ENCODE measurements at regions not wholly inside any gene's neighbourhood (a gene's known extent, or its start where the extent isn't known, plus 50 kb on each side); places are given as distances from the start of the nearest gene placed in this dataset.
A peak's percentile ranks its signal among the peaks of the same experiment; 100 is the strongest.

- no peak for DNase-seq (ENCODE audit: low read depth)
- no peak for TF ChIP-seq CTCF (IDR thresholded peaks at IDR 0.05; ENCODE audit: low read depth, low read length, missing control alignments)
- no peak overlapping the region for H3K4me3 ChIP-seq (ENCODE audit: low read depth, low read length)
- in situ Hi-C loops (cut with HindIII; ENCODE audit: low sequenced_read_pairs): no loop called here
Measured at GRCh38 chr17:36697903-36698530, 96.6 kb downstream of the MRM1 start.

- DNase-seq (ENCODE audit: low read depth): no peak
- in situ Hi-C loops (cut with HindIII; ENCODE audit: low sequenced_read_pairs): no loop called here
- TF ChIP-seq CTCF (IDR thresholded peaks at IDR 0.05; ENCODE audit: low read depth, low read length, missing control alignments): no peak
- no peak overlapping the region for H3K4me3 ChIP-seq (ENCODE audit: low read depth, low read length)
Measured at GRCh38 chr17:36701429-36702099, 100.2 kb downstream of the MRM1 start.

- in situ Hi-C loops (cut with HindIII; ENCODE audit: low sequenced_read_pairs): no loop called here
- no peak overlapping the region for H3K4me3 ChIP-seq (ENCODE audit: low read depth, low read length)
- no peak for TF ChIP-seq CTCF (IDR thresholded peaks at IDR 0.05; ENCODE audit: low read depth, low read length, missing control alignments)
- no peak for DNase-seq (ENCODE audit: low read depth)
Measured at GRCh38 chr17:36702636-36703035, 101.3 kb downstream of the MRM1 start.

- in situ Hi-C loops (cut with HindIII; ENCODE audit: low sequenced_read_pairs): no loop called here
- no peak for TF ChIP-seq CTCF (IDR thresholded peaks at IDR 0.05; ENCODE audit: low read depth, low read length, missing control alignments)
- DNase-seq (ENCODE audit: low read depth): no peak
- peak overlapping the region; percentile 17 for H3K4me3 ChIP-seq (ENCODE audit: low read depth, low read length)
Measured at GRCh38 chr17:36703860-36704266, 102.5 kb downstream of the MRM1 start.

DNA sequence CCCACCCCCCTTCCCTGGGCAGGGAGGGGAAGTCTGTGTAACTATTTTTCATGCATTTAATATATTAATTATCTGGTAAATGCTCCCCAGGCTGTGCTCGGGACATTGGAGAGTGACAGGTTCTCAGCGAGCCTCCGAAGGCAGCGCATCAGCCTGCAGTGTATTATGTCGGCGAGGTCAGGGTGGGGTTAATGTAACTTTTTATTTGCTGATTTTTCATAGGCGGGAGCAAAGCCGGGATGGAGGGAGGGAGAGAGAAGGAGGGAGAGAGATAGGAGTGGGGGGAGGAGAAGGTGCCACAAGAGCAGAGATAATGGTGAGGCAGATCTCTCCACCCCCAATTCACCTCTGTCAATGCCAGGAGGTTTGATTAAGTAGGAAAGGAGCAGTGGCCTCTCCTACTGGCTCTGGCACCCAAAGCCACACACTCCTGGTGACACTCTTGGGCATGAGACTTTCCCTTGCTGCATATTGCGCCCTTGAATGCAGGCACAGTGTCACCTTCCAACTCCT is 104.0 kb downstream of the MRM1 start:
- in situ Hi-C loops (cut with HindIII; ENCODE audit: low sequenced_read_pairs): no loop called here
- no peak for TF ChIP-seq CTCF (IDR thresholded peaks at IDR 0.05; ENCODE audit: low read depth, low read length, missing control alignments)
- no peak for DNase-seq (ENCODE audit: low read depth)
- no peak overlapping the region for H3K4me3 ChIP-seq (ENCODE audit: low read depth, low read length)

- DNase-seq (ENCODE audit: low read depth): no peak
- TF ChIP-seq CTCF (IDR thresholded peaks at IDR 0.05; ENCODE audit: low read depth, low read length, missing control alignments): peak; percentile 70
- H3K4me3 ChIP-seq (ENCODE audit: low read depth, low read length): no peak overlapping the region
- in situ Hi-C loops (cut with HindIII; ENCODE audit: low sequenced_read_pairs): no loop called here
Measured at GRCh38 chr17:36705874-36706731, 104.7 kb downstream of the MRM1 start.

Data from astrocyte of the cerebellum (primary cell).